Forelimb muscle (tissue), 1 donor: ENCODE measurements at regions not wholly inside any gene's neighbourhood (a gene's known extent, or its start where the extent isn't known, plus 50 kb on each side); places are given as distances from the start of the nearest gene placed in this dataset.
"Not testable (repeated sequence)": the region's sequence is repeated elsewhere in the genome, so short reads cannot be mapped to it uniquely, and the experiment has no call there.

Source experiments
- DNase-seq: peaks from one replicate; pipeline ENCODE4 v3.0.0-alpha.2; 2013; ENCODE audit warnings: low read depth

GRCh38 chr5:18457255-18457654 lies 823.0 kb downstream of the TAF11L14 start:
- DNase-seq, result no peak

DNA sequence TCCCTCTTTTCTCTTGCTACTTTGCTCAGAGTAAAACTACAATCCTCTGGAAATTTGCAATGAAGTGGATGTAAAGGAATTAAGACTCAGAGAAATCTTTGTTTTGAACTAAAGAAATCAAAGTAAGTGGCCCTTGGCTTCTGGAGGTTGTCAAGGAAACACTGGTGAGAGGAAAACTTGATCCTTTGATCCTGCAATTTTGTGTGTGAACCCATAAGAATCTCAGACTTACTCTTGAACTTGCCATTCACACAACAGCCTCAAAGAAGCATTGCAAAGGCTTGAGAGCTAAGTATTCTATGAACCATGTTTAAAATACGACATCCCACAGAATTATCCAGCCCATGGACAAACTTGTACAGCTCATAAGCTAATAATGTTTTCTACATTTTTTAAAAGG lies 827.5 kb downstream of the TAF11L14 start:
- DNase-seq, result no peak

DNA sequence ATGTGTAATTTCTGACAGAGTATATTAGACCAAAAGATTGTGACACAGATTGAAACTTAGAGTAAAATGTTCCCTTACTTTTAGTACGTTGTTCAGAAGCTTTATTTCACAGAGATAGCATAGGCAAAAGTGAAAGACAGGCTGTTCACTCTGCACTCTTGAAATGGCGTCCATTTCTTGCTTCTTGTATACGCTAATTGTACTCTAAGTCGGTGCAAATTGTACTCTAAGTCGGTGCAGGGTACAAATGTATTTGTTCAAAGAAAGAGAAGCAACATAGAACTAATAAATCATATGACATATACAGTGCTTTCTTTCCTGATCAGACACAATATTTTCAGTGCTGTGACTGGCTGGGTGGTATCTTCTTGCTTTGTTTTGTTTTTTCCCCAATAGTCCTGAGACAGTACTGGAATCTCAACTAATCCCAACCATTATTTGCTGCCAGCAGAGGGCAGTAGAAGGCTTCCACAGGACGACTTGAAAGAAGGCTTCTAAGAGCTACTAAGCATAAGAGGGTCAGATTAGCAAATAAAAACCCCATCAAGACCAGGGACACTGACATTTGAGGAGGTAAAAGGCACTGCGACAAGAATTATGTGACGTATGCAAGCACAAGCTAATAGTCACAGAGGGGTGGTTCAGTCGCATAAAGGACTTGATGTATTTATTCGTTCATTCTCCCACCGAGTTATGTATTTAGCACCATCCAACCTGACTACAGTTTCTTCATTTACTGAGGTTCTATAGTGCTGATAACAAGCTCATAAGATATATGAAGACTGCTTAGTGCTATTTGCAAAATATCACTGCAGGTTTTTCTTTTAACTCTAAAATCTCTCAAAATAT lies 831.8 kb downstream of the TAF11L14 start:
- DNase-seq, result peak; percentile 58

- DNase-seq, result no peak
Observed at GRCh38 chr5:18466731-18467130, 832.5 kb downstream of the TAF11L14 start.

GRCh38 chr5:18471791-18472190 lies 837.5 kb downstream of the TAF11L14 start:
- DNase-seq, result not testable (repeated sequence)

GRCh38 chr5:18483451-18483850 lies 849.2 kb downstream of the TAF11L14 start:
- no peak for DNase-seq

DNA sequence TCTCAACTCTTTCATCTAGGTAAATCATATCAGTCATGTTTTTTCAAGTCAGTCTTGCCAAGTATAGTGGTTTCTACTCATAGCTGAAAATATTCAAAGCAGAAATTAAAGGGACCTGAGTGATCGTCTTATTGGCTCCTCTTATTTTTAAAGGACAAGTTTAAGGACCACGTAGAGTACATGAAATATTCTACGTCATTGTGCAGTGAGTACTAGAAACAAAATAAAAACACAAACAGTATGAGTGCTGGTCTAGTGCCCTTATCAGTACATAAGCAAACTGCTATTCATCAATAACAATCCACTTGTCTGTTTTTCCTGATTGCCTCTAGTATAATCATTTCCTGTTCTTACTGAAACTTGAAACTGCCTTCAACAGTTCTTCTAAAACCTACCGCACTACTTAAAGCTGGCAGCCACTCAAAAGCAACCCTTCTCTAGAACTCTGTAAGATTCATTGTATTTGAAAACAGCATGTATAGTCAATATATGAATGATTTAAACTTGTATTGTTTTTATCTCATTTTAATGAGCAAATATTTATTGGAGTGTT lies 853.7 kb downstream of the TAF11L14 start:
- DNase-seq, result no peak

DNA sequence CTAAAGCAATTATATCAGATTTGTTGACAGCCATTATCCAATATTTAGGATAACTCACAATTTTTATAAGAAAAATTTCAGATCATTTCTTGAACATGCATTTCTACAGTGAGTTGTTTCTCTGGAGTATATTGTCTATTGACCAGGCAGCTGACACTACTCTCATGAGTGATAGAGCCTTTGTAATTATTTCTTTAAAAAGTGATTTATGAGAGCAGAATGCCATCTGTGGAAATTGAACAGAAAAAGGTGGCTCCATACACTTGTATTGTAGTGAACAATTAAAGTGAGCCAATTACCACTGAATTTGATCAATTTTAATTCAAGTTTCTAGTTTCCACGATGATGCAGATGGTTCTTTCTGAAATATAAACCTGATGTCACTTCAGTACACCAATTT lies 855.4 kb downstream of the TAF11L14 start:
- no peak for DNase-seq

DNA sequence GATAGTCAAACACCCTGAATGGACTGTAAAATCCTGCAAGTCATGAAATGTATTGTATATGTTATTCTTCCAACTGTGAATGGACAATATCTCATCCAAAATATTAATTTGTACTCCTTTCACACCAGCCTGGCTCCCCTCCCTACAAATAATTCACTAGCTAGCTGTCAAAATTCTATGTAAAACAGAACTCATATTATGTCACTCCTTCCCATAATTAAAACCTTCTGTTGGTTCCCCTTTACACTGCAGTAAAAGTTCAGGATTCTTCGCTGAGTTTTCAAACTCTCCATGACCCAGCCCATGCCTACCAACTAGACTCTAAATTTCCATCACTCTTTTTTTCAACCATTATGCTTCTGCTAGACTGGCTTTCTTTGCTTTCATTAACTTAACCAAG lies 857.1 kb downstream of the TAF11L14 start:
- DNase-seq, result no peak

DNA sequence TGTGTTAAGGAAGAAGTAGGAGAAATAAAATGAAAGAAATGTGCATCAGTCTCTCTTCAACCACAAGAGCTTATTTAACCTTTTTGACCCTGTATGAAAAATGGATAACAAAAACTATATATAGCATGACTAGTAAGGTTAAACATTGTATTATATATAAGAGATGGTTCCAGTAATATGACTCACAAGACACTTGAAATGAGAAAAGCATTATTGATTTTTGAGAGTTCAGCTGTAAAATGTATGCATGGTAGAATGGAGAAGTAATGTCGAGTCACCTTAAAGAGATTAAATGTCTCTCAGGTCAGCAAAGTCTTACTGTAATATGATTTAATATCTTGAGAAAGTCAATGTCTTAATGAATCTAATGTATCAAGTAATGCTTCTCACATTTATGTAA lies 860.9 kb downstream of the TAF11L14 start:
- no peak for DNase-seq

- DNase-seq, result no peak
Observed at GRCh38 chr5:18496041-18496440, 861.8 kb downstream of the TAF11L14 start.

- no peak for DNase-seq
Observed at GRCh38 chr5:18497089-18497488, 862.8 kb downstream of the TAF11L14 start.

DNA sequence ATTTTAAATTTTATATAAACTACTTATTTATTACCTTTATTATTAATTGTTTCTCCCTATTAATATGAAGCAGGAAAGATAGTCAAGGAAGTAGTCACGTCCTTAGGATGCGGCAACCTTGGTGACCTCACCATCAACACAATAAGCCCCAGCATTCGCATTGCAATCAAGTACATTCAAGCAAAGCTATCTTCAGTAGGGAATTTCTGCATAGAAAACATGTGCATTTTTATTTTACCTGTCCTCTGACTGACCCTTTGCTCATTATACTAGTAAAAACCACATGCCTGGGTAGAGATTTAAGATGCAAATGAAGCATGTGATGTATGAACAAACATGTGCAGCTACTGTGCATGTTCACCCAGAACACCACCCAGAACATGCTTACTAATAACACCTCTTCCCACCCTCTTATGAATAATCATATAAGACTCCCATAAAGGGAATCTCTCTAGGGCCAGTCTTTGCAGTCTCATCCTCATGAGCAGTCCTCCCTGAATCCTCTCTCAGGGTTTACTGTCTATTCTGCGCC lies 869.6 kb downstream of the TAF11L14 start:
- DNase-seq, result no peak

DNA sequence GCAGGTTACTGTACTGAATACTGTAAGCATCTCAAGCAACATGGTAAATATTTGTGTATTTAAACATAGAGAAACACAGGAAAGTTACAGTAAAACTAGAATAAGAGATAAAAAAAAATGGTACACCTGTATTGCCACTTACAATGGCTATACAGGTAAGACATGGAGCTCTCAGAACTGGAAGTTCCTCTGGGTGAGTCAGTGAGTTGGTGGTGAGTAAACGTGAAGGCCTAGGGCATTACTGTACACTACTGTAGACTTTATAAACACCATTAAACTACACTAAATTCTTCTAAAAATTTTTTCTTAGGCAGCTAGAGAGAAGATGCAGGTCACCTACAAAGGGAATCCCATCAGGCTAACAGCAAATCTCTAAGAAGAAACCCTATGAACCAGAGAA lies 872.9 kb downstream of the TAF11L14 start:
- DNase-seq, result no peak

DNA sequence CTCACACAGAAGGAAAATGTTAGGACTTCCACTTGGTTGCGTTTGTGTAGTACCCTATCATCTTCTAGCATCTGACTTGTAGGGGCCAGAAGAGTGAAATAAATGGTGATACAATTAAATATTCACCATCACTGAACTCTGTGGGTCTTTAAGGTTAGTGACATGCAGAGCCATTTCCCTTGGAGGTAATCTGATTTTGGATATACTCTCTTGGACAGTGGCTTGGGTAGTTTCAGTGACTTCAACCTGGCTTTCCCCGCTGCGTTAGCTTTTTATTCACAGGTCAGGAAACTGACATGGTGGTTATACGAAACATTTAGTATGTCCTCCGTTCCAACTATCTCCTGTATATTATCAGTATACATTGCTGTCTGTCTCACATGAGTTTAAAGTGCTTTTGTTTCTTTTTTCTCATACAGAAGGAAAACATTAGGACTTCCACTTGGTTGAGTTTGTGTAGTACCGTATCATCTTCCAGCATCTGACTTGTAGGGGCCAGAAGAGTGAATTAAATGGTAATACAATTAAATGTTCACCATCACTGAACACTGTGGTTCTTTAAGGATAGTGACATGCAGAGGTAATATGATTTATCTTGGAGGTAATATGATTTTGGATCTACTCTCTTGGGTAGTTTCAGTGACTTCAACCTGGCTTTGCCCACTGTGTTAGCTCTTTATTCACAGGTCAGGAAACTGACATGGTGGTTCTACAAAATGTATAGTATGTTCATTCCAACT lies 883.6 kb downstream of the TAF11L14 start:
- DNase-seq, result no peak

DNA sequence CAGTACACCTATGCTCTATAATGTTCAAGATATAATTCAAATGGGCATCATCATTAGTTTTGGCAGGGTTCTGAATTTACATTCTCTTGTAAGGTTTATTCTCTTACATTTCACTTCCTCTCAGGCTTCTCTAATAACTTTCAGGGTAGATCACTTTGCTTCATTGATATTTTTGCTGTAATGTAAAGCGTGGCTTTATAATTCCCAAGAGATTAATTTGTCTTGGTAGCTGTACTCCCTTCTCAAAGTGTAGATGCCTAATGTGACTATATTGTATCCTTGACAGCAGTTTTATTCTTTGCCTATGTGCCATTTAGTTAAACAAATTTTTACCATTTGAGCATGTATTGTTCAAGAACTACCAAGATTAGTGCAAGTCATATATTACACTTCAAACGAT lies 889.1 kb downstream of the TAF11L14 start:
- DNase-seq, result no peak

GRCh38 chr5:18526792-18527405 lies 892.6 kb downstream of the TAF11L14 start:
- no peak for DNase-seq

- DNase-seq, result no peak
Observed at GRCh38 chr5:18533137-18533536, 898.9 kb downstream of the TAF11L14 start.

DNA sequence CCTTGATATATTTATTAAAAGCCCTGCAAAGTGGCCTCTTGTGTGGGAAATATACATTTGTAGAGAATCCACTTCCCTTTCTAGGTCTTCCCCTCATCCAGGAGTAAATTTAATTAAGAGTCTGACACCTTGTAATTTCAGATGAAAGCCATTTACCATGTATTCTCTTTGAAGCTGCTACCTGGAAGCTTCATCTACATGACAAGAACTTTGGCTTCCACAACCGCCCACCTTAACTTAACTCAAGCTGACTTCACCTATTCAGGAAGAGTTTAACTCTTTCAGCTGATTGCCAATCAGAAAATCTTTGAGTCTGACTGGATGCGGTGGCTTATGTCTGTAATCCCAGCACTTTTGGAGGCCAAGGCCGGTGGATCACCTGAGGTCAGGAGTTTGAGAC lies 899.9 kb downstream of the TAF11L14 start:
- no peak for DNase-seq

GRCh38 chr5:18535753-18536152 lies 901.5 kb downstream of the TAF11L14 start:
- DNase-seq, result not testable (repeated sequence)

DNA sequence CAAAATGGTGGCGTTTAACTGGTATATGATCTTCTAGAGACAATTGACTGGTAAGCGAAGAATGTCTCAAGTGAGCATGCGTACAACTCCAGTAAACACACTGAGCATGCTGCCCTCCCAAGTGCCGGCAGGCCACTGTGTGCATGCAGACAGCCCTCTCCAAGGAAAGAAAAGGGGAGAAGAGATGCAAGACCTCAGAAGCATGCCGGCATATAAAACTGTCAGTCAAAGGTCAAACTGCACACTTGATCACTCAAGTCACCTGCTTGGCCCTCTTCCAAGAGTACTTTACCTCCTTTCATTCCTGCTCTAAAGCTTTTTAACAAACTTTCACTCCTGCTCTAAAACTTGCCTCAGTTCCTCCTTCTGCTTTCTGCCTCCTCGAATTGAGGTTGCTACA lies 910.2 kb downstream of the TAF11L14 start:
- DNase-seq, result no peak

DNA sequence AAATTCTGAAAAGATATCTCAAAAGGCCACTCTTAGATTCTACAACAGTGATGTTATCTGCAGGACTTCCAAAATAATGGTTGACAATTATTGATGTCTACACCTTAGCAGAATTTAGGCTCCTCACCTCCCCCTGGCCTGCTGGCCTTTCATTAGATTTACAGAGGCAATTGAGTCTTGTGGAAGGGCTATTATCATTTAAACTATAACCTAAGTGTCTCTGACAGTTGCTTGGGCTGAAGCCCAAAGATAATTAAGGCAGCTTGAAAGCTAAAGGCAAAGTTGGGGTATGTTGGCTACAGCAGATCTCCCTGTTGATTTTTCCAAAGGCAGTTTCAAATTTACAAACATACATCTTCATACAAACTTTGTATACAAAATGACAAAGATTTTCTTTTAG lies 912.3 kb downstream of the TAF11L14 start:
- no peak for DNase-seq
